Endodermal cell (in vitro differentiated cells): ENCODE measurements at regions not wholly inside any gene's neighbourhood (a gene's known extent, or its start where the extent isn't known, plus 50 kb on each side); places are given as distances from the start of the nearest gene placed in this dataset.

Experiments
- DNase-seq: peaks from one replicate; pipeline ENCODE4 v3.0.0-alpha.2; 2017
- H3K27ac ChIP-seq: 2 replicates; pipeline ENCODE4 v1.5.1; 2013; ENCODE audit warnings: mild to moderate bottlenecking, low read depth, low read length, moderate library complexity
- H3K27me3 ChIP-seq: 2 replicates; pipeline ENCODE4 v1.6.1; 2013; ENCODE audit warnings: mild to moderate bottlenecking, low read length, moderate library complexity; ENCODE audit not compliant: insufficient read depth, control insufficient read depth, poor library complexity, severe bottlenecking
- H3K36me3 ChIP-seq: 2 replicates; pipeline ENCODE4 v1.7.0; 2013; ENCODE audit warnings: mild to moderate bottlenecking, low read length, moderate library complexity; ENCODE audit not compliant: control insufficient read depth, insufficient read depth
- H3K4me1 ChIP-seq: one replicate; pipeline ENCODE4 v1.7.0; 2013; ENCODE audit warnings: low read length; ENCODE audit not compliant: control insufficient read depth, insufficient read depth
- H3K4me3 ChIP-seq: 2 replicates; pipeline ENCODE4 v1.5.1; 2013; ENCODE audit warnings: mild to moderate bottlenecking, low read length, moderate library complexity
- H3K9ac ChIP-seq: 2 replicates; pipeline ENCODE4 v1.6.1; 2013; ENCODE audit warnings: mild to moderate bottlenecking, low read length, moderate library complexity; ENCODE audit not compliant: poor library complexity, severe bottlenecking; ENCODE audit errors: extremely low read depth
- H3K9me3 ChIP-seq: 2 replicates; pipeline ENCODE4 v1.6.1; 2013; ENCODE audit warnings: mild to moderate bottlenecking, low read length, moderate library complexity; ENCODE audit not compliant: control insufficient read depth
- H3K27ac Mint-ChIP-seq: 2 replicates; pipeline ENCODE4 v1.8.0; 2020; ENCODE audit warnings: mixed read lengths
- H3K27me3 Mint-ChIP-seq: 2 replicates; pipeline ENCODE4 v1.8.0; 2021; ENCODE audit warnings: mild to moderate bottlenecking, mixed read lengths; ENCODE audit not compliant: insufficient read depth
- H3K36me3 Mint-ChIP-seq: 2 replicates; pipeline ENCODE4 v1.8.0; 2020; ENCODE audit warnings: low read depth, mixed read lengths
- H3K4me1 Mint-ChIP-seq: 2 replicates; pipeline ENCODE4 v1.8.0; 2020; ENCODE audit warnings: mixed read lengths
- H3K4me3 Mint-ChIP-seq: 2 replicates; pipeline ENCODE4 v1.8.0; 2020; ENCODE audit warnings: mild to moderate bottlenecking, moderate library complexity, mixed read lengths
- H3K9me3 Mint-ChIP-seq: 2 replicates; pipeline ENCODE4 v1.8.0; 2020; ENCODE audit warnings: mild to moderate bottlenecking, mixed read lengths
- CTCF ChIP-seq: fragments of 200-600 bp; sonication (generic); conservative IDR thresholded peaks from 2 replicates; pipeline ENCODE4 v1.5.0; 2021; ENCODE audit warnings: antibody characterized with exemption, mild to moderate bottlenecking
- WGBS, 2 experiments: methylation state at CpG; one replicate each; pipeline versions ENCODE4 v1.1.5 to v1.1.7; 2013; ENCODE audit warnings: missing lambda C conversion rate in 2 of 2, mixed read lengths in 1 of 2; ENCODE audit not compliant: insufficient coverage in 1 of 2, insufficient read length in 1 of 2; 5-methylcytosine and 5-hydroxymethylcytosine counted together

GRCh38 chr2:221064058-221064854 lies 507.8 kb downstream of the EPHA4 start:
- TF ChIP-seq CTCF = no peak
- no peaks in the 10 kb centered on the region for H3K36me3 Mint-ChIP-seq
- WGBS, 2 experiments = 85 to 100% methylated on average over 1 to 2 of the region's 2 CpGs

GRCh38 chr2:221064880-221065279 lies 507.2 kb downstream of the EPHA4 start:
- 86 to 100% methylated on average over 2 to 3 of the region's 3 CpGs for WGBS, 2 experiments
- no peak overlapping the region for H3K27ac ChIP-seq
- Mint-ChIP-seq H3K9me3 (no peaks in the 10 kb centered on the region), H3K27me3 (no peaks in the 10 kb centered on the region), H3K27ac (no peak overlapping the region), H3K4me3 (no peak overlapping the region), H3K4me1 (no peaks in the 10 kb centered on the region), H3K36me3 (no peaks in the 10 kb centered on the region)
- H3K9ac ChIP-seq = no peak overlapping the region
- H3K27me3 ChIP-seq = no peaks in the 10 kb centered on the region
- no peaks in the 10 kb centered on the region for H3K4me1 ChIP-seq
- no peaks in the 10 kb centered on the region for H3K36me3 ChIP-seq
- no peak for DNase-seq
- TF ChIP-seq CTCF = no peak
- no peak overlapping the region for H3K4me3 ChIP-seq
- H3K9me3 ChIP-seq = no peaks in the 10 kb centered on the region

More at GRCh38 chr2:221064058-221064854, 507.8 kb downstream of the EPHA4 start:
- Histone ChIP-seq H3K9me3 (no peaks in the 10 kb centered on the region), H3K27ac (no peak overlapping the region), H3K4me3 (no peak overlapping the region), H3K9ac (no peak overlapping the region), H3K27me3 (no peaks in the 10 kb centered on the region), H3K4me1 (no peaks in the 10 kb centered on the region), H3K36me3 (no peaks in the 10 kb centered on the region)
- Mint-ChIP-seq H3K27ac (no peak overlapping the region), H3K4me3 (no peak overlapping the region), H3K9me3 (peaks cover 2% of the 10 kb centered on the region), H3K4me1 (no peaks in the 10 kb centered on the region), H3K27me3 (no peaks in the 10 kb centered on the region)
- DNase-seq = no peak

GRCh38 chr2:221068123-221068522 lies 504.0 kb downstream of the EPHA4 start:
- H3K9ac ChIP-seq = no peak overlapping the region
- peaks cover 18% of the 10 kb centered on the region for H3K9me3 ChIP-seq
- Mint-ChIP-seq H3K9me3 (peaks cover 27% of the 10 kb centered on the region), H3K36me3 (no peaks in the 10 kb centered on the region), H3K27me3 (no peaks in the 10 kb centered on the region), H3K27ac (no peak overlapping the region), H3K4me3 (no peak overlapping the region), H3K4me1 (no peaks in the 10 kb centered on the region)
- H3K36me3 ChIP-seq = no peaks in the 10 kb centered on the region
- H3K4me1 ChIP-seq = no peaks in the 10 kb centered on the region
- H3K4me3 ChIP-seq = no peak overlapping the region
- no peaks in the 10 kb centered on the region for H3K27me3 ChIP-seq
- no peak for TF ChIP-seq CTCF
- DNase-seq = no peak
- no peak overlapping the region for H3K27ac ChIP-seq
